ENCODE measurements at regions not wholly inside any gene's neighbourhood (a gene's known extent, or its start where the extent isn't known, plus 50 kb on each side); places are given as distances from the start of the nearest gene placed in this dataset.

DNA sequence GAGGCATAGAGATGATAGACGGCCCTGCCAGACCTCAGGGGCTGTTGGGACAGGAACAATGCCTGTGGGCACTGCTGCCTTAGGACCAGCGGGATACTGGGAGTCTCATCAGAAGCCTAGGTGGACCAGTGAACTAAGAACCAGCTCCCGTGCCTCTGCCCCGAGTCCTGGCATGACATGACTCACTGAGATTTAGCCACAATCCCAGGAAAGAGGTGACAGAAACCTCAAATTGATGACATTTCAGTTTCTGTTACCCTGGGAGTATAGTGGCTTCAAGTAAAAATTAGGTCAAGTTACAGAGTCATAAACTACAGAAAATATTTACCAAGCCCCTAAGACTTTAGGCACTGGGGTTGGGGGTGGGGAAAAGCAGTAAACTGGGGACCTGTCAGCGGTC lies 74.6 kb upstream of the GADD45A start:
- TF ChIP-seq CTCF (optimal IDR thresholded peaks at IDR 0.05 in 1 of 3, IDR thresholded peaks at IDR 0.05 in 1 of 3, conservative IDR thresholded peaks at IDR 0.05 in 1 of 3; ENCODE audit: extremely low read depth in 1 of 3, insufficient read depth in 2 of 3, low read length in 3 of 3) (no peak), EZH2 (IDR thresholded peaks at IDR 0.05; ENCODE audit: low read length) (no peak)

Measured in keratinocyte (primary cell).